Liver (tissue), 3 donors: ENCODE measurements at regions not wholly inside any gene's neighbourhood (a gene's known extent, or its start where the extent isn't known, plus 50 kb on each side); places are given as distances from the start of the nearest gene placed in this dataset.

ENCODE experiments used
- ATF3 ChIP-seq: IDR thresholded peaks from 2 replicates; pipeline ENCODE4 v1.6.1; 2016; ENCODE audit warnings: antibody characterized with exemption
- CTCF ChIP-seq: fragments of 150-350 bp; IDR thresholded peaks from 2 replicates; pipeline ENCODE4 v1.5.1; 2017; ENCODE audit warnings: improper control_type of control experiment, low read depth, low read length; ENCODE audit not compliant: missing input control
- EGR1 ChIP-seq, 2 donors: IDR thresholded peaks; 2 replicates each; pipeline ENCODE4 v1.6.1; 2016 to 2018; ENCODE audit warnings: antibody characterized with exemption in 2 of 2, low read depth in 2 of 2
- GABPA ChIP-seq, 2 donors: IDR thresholded peaks in 1 of 2; conservative IDR thresholded peaks in 1 of 2; 2 replicates each; pipeline ENCODE4 v1.6.1; 2016; ENCODE audit warnings: antibody characterized with exemption in 2 of 2, mild to moderate bottlenecking in 1 of 2, moderate library complexity in 1 of 2
- HNF4A ChIP-seq, 2 donors: conservative IDR thresholded peaks; 2 replicates each; pipeline ENCODE4 v1.6.1; 2016; ENCODE audit warnings: antibody characterized with exemption in 2 of 2, mild to moderate bottlenecking in 2 of 2
- HNF4G ChIP-seq: IDR thresholded peaks from 2 replicates; pipeline ENCODE4 v1.6.1; 2016; ENCODE audit warnings: antibody characterized with exemption
- JUND ChIP-seq, 2 donors: IDR thresholded peaks; 2 replicates each; pipeline ENCODE4 v1.6.1; 2016; ENCODE audit warnings: antibody characterized with exemption in 2 of 2
- MAX ChIP-seq: IDR thresholded peaks from 2 replicates; pipeline ENCODE4 v1.6.1; 2016; ENCODE audit warnings: antibody characterized with exemption
- NR2F2 ChIP-seq: IDR thresholded peaks from 2 replicates; pipeline ENCODE4 v1.6.1; 2016; ENCODE audit warnings: antibody characterized with exemption
- RAD21 ChIP-seq, 2 donors: IDR thresholded peaks; 2 replicates each; pipeline ENCODE4 v1.6.1; 2016; ENCODE audit warnings: antibody characterized with exemption in 2 of 2, mild to moderate bottlenecking in 2 of 2
- SP1 ChIP-seq: IDR thresholded peaks from 2 replicates; pipeline ENCODE4 v1.6.1; 2018; ENCODE audit warnings: antibody characterized with exemption, mild to moderate bottlenecking
- TAF1 ChIP-seq: conservative IDR thresholded peaks from 2 replicates; pipeline ENCODE4 v1.6.1; 2016; ENCODE audit warnings: antibody characterized with exemption, mild to moderate bottlenecking
- YY1 ChIP-seq: IDR thresholded peaks from 2 replicates; pipeline ENCODE4 v1.6.1; 2016; ENCODE audit warnings: antibody characterized with exemption, mild to moderate bottlenecking
- ZBTB33 ChIP-seq: IDR thresholded peaks from 2 replicates; pipeline ENCODE4 v1.6.1; 2016; ENCODE audit warnings: antibody characterized with exemption
- donor health status: healthy.
- donor health status: healthy.

- no peak for TF ChIP-seq HNF4A (conservative IDR thresholded peaks at IDR 0.05)
- no peak for TF ChIP-seq SP1
- no peak for TF ChIP-seq MAX
- no peak for TF ChIP-seq CTCF
- no peak for TF ChIP-seq EGR1 (IDR thresholded peaks at IDR 0.05; ENCODE audit: low read depth in 2 of 2)
- no peak for TF ChIP-seq JUND (IDR thresholded peaks at IDR 0.05)
- TF ChIP-seq GABPA (IDR thresholded peaks at IDR 0.05 in 1 of 2, conservative IDR thresholded peaks at IDR 0.05 in 1 of 2), result no peak
- TF ChIP-seq ATF3, result no peak
- no peak for TF ChIP-seq YY1
- TF ChIP-seq RAD21 (IDR thresholded peaks at IDR 0.05), result no peak
- TF ChIP-seq ZBTB33, result no peak
- TF ChIP-seq TAF1, result no peak
- no peak for TF ChIP-seq HNF4G
- no peak for TF ChIP-seq NR2F2
Measured at GRCh38 chr2:5756272-5756671, 64.1 kb downstream of the SOX11 start.
